ENCODE measurements at regions not wholly inside any gene's neighbourhood (a gene's known extent, or its start where the extent isn't known, plus 50 kb on each side); places are given as distances from the start of the nearest gene placed in this dataset.

GRCh38 chr15:83378921-83379578 is 68.1 kb upstream of the SH3GL3 start:
- TF ChIP-seq, protein P1, sequence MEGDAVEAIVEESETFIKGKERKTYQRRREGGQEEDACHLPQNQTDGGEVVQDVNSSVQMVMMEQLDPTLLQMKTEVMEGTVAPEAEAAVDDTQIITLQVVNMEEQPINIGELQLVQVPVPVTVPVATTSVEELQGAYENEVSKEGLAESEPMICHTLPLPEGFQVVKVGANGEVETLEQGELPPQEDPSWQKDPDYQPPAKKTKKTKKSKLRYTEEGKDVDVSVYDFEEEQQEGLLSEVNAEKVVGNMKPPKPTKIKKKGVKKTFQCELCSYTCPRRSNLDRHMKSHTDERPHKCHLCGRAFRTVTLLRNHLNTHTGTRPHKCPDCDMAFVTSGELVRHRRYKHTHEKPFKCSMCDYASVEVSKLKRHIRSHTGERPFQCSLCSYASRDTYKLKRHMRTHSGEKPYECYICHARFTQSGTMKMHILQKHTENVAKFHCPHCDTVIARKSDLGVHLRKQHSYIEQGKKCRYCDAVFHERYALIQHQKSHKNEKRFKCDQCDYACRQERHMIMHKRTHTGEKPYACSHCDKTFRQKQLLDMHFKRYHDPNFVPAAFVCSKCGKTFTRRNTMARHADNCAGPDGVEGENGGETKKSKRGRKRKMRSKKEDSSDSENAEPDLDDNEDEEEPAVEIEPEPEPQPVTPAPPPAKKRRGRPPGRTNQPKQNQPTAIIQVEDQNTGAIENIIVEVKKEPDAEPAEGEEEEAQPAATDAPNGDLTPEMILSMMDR (conservative IDR thresholded peaks at IDR 0.05): no peak
- TF ChIP-seq EZH2 (IDR thresholded peaks at IDR 0.05; ENCODE audit: low read depth): no peak

Measured in PC-9 (cell line).